Hematopoietic multipotent progenitor cell treated with erythropoietin and hydrocortisone succinate and interleukin-3 and kit ligand, for 4 days (in vitro differentiated cells): ENCODE measurements at regions not wholly inside any gene's neighbourhood (a gene's known extent, or its start where the extent isn't known, plus 50 kb on each side); places are given as distances from the start of the nearest gene placed in this dataset.

Experiments
- DNase-seq: peaks from one replicate; pipeline ENCODE4 v3.0.0-alpha.2; 2015

DNA sequence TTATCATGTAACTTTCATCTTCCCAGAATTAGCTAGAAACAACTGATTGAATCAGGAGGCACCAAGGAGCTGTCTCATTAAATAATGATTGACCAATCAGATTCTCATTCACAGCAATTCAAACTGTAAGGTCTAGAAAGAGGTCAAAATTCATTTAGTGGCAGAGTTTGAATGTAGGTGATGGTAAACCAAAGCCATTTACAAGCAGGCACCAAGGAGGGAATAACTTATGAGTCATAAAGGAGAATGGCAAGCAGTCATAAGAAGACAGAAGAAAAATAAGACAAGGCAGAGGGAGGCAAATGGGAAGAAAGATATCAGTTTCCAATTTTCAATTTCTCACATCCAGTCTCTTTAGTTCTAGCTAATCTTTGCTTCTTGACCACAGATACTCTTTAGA lies 52.9 kb upstream of the DEFB112 start:
- no peak for DNase-seq

DNA sequence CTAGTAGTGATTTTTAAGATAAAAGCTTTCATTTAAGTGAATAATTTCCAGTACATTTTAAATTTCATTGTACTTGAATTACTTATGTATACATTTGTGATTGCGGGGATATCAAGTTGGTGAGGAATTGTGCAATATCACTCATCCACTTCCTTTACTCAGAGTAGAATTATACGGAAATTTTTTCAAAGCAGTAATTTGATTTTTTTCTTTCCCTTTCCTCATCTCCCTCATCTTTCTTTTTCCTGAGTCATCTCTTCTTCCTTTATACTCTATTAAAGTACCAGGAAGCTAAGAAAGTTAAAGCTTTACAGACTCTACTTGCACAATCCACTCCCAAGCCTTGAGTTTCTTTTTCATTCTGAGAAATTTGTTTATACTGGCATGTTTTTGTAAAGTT lies 60.9 kb upstream of the DEFB112 start:
- no peak for DNase-seq

DNA sequence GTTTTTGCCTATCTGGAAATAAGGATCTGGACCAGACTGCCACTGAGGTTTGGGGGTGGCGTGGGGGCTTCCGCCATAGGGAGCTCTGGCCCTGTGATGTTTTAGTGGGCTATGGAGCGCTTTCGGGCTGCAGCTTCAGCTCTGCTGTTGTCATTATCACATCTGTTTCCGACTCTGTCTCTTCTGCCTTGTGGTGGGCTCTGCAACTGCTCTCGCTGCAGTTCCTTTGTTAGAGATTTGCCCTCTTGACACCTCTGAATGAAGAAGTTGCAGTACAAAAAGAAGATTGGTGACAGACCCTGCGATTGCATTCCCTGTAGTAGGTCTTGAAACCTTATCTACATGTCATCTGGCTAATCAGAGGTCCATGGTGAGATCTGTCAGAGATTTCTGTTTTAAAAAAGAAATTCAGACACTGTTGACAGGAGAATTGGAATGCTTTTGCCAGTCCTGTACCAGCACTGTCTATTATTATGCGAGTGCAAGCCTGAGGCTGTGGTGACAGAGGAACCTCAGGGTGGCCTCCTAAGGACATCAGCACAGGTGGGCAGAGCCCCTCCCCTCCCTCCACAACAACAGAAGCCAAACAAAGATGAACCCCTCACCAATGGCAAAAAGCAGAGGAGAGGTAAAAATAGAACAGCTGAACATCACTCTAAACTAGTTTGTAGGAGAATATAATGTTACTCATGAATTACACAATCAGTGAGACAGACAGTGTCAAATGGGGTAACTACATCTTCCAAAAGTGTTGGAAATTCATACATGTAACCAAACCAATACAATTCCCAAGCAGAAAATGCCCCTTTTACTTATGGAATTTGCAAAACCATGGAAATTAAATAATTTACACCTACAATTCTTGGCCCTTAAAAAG lies 63.5 kb upstream of the DEFB112 start:
- no peak for DNase-seq

DNA sequence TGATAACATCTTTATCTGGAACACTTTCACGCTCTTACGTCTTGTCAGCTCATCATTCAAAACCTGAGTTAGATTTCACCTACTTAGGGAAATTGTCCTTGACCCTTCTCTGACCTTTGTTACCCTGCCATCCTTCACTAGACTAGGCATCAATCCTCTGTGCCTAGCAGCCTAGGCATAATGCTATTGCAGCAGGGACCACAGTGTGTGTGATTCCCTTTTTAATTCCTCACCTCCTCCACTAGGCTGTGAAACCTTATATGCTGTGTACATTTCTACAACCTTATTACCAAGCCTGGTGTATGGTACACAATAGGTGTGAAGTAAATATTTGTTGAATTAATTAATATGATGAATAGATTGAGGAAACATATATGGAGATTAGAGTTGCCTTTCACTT lies 66.7 kb upstream of the DEFB112 start:
- no peak for DNase-seq

DNA sequence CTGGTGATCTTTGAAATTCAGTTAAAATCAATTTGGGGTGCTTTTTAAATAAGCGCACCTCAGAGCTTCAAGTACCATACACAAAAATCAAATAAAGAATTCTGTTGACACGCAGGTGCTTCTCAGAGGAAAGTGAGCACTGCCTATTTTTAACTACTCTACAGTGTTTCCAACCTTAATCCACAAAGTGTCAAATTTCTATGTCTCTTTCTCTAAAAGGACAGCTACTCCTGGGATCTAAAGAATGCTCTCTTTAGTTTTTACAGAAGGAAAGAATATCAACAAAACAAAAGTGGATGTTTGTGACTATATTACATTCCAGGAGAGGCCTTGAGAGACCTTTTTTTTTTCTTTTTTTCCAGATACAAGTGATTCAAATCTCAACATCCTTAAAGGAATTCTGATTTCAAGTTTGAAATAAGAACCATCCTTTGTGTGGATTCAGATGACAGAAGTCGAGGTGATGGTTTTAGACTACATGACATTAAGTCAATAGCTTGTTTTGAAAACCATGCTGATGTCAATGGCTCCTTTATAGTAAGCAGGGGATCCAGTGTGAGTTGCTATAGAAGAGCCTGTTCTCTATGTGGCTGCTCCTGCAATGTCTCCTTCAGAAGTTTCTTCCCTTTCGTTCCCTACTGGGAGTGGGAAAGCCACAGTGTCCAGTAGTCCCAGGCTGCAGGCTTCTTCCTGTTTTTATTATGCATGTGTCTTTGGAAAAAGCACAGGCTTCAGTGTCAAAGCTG lies 67.2 kb upstream of the DEFB112 start:
- no peak for DNase-seq

DNA sequence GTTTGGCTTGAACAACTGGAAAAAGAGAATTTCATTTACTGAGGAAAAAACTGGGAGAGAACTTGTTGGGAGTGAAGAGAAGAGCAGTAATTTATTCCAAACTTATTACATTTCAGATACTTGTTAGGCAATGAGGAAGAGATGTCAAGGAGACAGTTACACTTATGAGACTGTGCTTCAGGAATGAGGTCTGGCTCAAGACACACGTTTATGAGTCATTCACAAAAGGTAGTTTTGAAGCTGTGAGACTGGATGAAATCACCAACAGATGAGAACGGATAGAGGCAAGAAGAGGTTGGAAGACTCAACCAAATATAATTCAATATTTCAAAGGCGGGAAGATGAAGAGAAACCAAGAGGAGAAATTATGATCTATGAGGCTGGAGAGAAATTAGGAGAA lies 70.6 kb upstream of the DEFB112 start:
- no peak for DNase-seq

DNA sequence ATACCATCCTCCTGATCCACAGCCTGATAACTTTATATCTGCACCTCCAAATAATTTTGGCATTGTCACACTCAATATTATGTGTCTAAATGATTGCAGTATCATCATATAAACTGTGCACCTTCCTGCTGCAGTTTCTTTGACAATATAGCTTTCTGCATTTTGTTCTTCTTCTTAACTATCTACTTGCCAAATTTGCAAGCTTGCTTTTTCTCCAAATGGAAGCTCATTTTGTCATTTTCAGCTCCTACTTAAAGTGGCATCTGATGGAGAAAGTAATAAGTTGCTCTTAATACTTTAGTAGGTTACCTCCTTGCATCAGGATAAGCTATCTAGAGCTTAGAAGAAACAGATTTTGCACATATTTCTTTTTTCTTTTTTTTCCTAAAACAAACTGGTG lies 74.0 kb upstream of the DEFB112 start:
- DNase-seq = no peak

DNA sequence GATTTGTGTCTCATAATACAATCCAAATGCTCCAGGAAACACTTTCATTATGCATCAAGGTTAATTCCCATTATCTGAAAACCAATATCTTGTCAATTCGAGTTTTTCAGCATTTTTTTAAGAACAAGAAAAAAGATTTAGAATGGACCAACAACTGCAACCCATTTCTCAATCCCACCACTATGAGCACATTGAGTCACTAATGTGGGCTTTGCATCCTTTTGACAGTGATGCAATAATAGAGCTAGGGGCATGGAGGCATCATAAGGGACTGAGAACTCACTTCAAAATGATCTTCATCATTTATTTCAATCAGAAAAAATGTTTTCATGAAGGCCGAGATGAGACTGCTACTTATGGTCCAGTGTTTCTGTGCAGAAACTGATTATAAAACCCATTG lies 74.8 kb upstream of the DEFB112 start:
- DNase-seq = no peak

DNA sequence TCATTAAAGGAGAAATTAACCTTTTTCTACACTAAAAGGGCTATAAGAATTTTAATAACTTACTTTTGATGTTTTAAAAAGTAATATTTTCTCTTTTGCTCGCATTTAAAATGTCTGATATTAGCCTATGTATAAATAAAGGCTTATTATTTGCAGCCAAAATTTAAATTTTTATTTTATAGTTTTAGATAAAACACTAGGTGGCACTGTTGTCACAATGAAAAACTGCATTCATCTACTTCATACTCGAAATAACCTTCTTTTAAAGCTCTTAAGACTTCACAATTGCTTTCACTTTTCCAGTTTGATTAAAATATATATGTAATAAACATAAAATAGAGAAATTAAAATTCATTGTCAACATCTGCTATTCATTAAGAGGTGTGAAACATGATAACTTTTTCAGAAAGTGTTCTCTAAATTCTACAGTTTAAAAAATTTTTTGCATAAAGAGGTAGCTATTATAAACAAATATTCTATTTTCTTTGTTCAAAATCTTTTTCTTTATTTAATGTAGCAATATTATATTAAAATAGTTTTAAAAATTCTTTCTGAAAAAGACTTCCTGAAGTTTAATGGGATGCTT lies 78.8 kb upstream of the DEFB112 start:
- DNase-seq = peak; percentile 41

DNA sequence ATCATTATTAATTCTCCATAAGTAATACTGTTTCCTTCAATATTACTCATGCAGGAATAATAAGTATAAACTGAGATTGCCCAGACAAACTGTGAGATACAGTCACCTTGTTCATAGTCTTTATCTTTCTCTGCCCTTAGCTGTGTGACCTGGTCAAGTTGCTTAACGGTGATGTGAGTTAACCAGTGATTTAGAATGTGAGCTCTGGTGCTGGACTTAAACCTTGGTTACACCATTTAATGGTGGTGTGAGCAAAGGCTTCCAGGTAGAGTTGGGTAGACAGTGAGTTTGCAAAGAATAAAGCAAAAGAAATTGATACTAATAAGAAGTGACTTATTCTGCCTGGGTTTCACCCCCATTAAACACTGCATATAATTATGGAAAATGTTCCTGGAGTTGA lies 86.2 kb upstream of the DEFB112 start:
- no peak for DNase-seq

DNA sequence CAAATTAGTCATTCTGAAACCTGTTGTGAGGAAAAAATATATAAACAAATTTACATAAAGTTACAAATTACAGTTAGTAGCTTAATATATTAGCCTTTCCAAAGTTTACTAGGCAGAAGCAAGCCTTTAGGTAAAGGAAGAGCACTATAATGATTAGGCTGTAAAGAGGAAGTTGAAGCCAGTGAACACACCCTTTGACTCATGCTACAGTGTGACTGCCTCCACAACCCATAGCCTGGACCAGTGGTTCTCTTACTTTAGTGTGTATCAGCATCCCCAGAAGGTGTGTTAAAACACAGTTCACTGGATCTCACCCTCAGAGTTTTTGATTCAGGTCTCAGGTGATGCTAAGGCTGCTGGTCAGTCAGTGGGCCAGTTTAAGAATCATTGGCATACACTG lies 91.4 kb upstream of the DEFB112 start:
- DNase-seq = peak; percentile 4

DNA sequence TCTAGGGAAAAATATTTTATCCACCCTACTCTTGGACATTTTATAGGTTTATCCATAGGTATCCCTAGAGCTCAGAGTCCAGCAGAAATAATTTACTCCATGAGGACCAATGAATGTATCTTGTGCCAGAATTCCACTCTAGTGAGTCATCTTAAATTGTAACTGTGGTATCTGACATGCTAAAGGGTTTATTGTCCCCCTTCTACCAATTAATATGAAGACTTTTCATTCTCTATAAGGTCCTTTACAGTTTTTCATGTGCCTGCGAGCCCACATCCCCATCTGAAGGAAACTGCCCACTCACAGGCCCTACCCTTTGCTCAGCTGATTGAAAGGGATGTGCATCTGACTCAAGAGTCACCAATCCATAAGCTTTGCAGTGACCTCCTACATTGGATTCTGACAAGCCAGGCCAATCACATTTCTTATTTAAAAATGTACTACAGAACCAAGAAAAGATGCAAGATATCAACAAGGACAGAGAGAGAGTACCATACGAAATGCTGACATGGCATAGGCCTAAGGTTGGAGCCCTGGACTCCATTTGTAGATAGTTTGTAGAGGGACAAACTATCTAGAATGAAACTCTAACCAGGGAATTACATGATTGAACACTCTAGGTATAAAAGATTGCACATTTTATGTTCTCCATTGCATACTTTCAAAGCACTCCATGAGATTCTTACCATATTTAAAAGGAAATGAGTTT lies 93.4 kb upstream of the DEFB112 start:
- no peak for DNase-seq

DNA sequence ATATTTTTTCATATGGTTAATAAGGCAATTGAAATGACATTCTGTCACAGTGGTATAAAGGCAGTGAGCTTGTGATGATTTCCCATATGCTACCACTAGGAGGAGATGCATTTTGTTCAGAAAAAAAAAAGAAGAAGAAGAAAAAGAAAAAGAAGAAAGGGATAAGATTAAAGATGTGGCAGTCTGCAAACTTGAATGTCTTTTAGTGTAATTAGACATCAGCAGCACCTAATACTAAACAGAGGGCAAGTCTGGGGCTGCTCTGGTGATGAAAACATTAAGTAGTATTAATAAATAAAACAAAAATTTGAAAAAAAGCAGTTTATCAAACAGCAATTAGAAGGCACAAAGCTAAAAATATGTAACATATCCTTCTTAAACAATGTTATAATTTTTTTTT lies 95.4 kb upstream of the DEFB112 start:
- peak; percentile 39 for DNase-seq

DNA sequence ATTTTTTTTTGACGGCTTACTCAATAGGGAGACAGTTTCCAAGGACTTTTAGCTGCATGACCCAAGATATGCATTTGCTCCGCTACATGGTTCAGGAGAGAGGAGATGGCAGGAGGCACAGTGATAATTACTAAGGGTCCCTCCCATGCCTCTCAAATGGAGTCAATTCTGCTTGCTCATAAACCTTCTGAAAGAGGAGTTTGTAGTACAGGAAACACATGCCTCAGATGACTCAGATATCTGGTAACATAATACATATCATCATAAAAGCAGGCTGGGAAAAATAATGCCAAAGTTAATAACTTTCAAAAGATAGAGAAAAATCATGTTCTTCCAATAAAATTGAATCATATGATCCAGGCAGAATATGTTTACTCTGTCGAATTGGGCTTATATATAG lies 97.6 kb upstream of the DEFB112 start:
- no peak for DNase-seq

DNA sequence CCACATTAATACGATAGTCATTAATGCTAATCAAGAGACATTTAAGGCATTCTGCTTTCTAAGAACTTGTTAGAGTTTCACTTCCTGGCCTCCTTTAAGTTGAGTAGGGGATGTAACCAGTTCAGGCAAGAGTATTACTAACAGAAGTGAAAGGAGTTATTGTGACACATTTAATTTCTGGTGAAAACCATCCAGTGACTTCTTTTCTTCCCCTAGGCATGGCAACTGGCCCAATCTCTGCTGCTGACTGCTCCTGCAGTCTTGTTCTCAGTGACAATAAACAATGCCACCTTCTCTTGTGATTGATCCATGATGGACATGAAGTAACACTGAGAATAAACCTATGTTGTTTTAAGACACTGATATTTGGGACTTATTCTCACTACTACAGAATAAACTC lies 130.9 kb upstream of the DEFB112 start:
- no peak for DNase-seq

DNA sequence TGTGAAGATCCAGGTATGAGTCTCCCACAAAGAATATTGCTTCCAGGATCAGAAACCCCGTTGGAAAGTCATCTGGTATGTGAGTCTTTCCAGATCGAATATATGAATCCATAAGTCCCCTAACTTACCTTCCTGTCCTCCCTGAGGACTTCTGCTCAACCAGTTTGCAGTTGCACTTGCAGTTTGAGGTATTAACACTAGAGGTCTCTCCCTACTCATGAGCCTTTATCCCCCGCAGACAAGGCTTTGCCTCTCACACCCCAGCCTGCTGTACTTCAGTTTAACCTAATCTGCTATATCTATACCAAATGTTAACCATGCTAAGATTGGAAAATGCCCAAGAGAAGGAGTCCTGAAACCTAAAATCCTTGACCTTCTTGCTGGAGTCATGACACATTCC lies 135.3 kb upstream of the DEFB112 start:
- DNase-seq = peak; percentile 9

DNA sequence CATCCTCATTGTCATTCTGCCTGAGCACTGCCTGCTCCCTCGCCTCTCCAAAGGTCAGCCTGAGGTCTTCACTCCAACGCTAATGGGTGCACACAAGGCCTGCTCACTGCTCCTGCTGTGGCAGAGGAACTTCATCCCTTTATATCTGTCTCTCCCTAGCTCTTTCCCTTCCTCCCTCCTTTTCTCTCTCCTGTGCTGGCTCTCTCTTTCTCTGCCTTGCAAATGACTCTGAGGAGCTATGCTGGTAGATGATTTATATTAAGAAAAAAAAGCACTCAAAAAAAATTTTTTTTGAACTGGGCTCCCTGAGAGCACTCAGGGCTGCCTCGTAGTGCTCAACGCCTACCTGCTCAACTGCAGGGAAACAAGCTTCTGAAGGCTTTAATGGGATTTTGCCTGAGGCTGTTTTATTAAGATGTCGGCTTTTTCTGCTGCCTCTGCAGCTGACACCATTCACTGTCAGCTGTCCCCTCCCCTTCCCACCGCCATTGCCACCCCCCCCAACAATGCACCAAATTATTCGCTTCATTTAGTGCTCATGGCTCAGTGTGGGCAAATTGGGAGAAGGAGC lies 137.7 kb upstream of the DEFB112 start:
- no peak for DNase-seq

DNA sequence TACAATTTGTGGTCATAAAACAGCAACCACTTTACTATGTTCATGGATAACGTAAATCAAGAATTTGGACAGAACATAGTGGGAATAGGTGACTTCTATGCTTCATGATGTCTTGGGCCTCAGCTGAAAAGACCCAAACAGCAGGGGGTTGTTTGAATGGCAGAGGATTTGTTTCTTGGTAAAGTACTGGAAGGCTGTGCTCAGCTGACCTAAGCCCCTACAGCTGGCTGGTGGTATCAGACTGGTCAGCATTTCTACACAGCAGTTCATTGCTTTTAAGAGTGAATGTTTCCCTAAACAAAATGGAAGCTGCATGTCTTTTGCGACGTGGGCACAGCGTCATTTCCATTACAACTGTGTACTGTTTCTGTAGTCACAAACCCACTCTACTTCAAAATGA lies 148.5 kb upstream of the DEFB112 start:
- DNase-seq = no peak

DNA sequence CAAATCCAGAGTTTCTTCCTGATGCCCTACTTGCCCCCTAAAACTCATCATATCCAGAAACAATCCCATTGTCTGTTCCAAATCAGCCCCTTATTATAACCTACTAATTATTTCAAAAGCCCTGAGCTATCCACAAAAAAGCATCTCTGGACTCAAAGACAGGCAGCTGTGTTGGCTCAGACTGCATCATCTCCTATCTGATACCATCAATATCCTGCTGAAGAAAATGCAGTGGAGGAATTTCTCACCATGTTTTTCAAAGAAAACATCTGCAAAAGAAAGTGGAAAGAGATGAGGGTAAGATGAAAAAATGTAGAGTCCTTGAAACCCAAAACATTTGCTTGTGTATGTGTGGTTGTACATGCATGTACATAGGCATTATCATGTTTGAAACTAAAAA lies 153.0 kb upstream of the DEFB112 start:
- no peak for DNase-seq

DNA sequence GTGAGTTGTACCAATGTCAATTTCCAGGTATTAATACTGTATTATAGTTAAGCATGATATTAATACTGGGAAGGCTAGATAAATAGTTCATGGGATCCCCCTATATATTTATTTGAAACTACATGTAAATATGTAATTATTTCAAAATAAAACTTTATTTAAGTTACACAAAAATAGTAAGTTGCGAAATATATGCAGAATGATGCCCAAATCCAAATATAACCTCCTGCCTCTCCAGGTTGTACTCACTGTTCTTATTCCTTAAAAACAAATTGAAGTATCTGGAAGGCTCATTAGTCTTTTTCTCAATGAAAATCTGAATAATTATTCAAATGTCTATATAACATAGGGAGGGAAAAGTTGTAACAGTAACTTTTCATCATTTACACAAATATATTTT lies 161.9 kb upstream of the DEFB112 start:
- DNase-seq = no peak

DNA sequence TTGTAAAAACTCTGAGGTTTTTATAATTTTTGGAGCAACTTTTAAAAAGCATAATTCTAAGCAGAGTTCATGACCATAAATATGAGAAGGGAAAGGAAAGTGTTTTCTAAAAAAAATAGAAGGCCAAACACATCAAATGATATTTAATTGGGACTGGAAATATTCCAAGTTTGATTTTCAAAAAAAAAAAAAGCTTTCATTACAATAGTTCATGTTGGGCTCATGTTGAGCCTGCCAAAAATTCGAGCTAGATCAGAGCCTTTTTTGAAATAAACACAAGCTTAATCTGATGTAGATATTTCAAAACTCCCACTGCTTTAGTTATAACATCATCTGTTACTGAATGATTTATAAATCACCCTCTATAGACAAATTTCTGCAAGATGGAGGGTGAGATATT lies 163.4 kb upstream of the DEFB112 start:
- DNase-seq = no peak

DNA sequence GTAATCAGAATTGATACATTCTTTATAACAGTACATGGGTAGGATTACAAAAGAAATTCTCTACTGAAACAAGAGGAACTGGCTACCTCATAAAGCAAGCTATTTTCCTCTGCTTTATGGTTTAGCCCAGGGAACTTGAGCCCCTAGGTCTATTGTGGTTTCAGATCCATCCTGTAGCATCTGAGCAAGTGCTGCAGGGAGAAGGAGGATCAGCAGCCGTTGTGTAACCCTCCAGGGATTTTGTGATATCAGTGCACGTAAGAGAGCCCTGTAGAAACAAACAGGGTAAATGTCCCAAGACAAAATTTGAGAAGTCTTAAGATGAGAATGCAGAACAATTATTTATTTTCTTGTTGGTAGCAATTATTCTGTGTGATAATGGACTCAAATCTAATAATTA lies 165.2 kb upstream of the DEFB112 start:
- no peak for DNase-seq

DNA sequence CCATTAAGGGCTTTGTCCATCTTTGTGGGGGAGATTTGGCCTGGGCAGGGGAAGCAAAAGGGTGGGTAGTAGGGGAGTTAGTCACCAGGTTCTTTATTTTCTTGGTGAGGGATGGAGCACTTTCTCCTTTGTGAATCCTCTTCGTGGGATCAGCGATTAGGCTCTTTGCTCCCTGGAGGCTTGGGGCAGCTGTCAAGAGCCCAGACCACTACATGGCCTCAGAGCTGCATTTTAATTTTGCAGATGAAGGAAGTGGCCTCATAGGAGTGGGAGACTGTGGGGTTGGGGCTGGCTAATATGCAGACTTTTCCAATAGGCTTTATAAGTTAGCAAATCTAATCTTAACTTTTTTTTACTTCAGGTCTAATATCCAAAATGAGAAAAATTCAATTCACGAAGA lies 168.1 kb upstream of the DEFB112 start:
- DNase-seq = no peak
